Mesothelial cell of epicardium (in vitro differentiated cells): ENCODE measurements at regions not wholly inside any gene's neighbourhood (a gene's known extent, or its start where the extent isn't known, plus 50 kb on each side); places are given as distances from the start of the nearest gene placed in this dataset.

ENCODE experiments used
- DNase-seq, 2 experiments: peaks; one replicate each; pipeline ENCODE4 v3.0.0; 2021; ENCODE audit warnings: low spot score in 2 of 2; ENCODE audit not compliant: unreplicated experiment in 2 of 2
- H3K27ac Mint-ChIP-seq: 2 replicates; pipeline ENCODE4 v1.8.0; 2021; ENCODE audit warnings: mixed read lengths
- H3K27me3 Mint-ChIP-seq: 2 replicates; pipeline ENCODE4 v1.8.0; 2021; ENCODE audit warnings: low read depth, mixed read lengths
- H3K36me3 Mint-ChIP-seq: 2 replicates; pipeline ENCODE4 v1.8.0; 2021; ENCODE audit warnings: mixed read lengths
- H3K4me1 Mint-ChIP-seq: 2 replicates; pipeline ENCODE4 v1.8.0; 2021; ENCODE audit warnings: mixed read lengths
- H3K4me3 Mint-ChIP-seq: 2 replicates; pipeline ENCODE4 v1.8.0; 2021; ENCODE audit warnings: mild to moderate bottlenecking, moderate library complexity, mixed read lengths
- H3K9me3 Mint-ChIP-seq: 2 replicates; pipeline ENCODE4 v1.8.0; 2021; ENCODE audit warnings: mixed read lengths
- TF ChIP-seq, protein P1 (sequence below): fragments of 200-600 bp; sonication (generic); IDR thresholded peaks from one replicate; pipeline ENCODE4 v1.5.0; 2021; ENCODE audit warnings: antibody characterized with exemption; ENCODE audit not compliant: unreplicated experiment

DNA sequence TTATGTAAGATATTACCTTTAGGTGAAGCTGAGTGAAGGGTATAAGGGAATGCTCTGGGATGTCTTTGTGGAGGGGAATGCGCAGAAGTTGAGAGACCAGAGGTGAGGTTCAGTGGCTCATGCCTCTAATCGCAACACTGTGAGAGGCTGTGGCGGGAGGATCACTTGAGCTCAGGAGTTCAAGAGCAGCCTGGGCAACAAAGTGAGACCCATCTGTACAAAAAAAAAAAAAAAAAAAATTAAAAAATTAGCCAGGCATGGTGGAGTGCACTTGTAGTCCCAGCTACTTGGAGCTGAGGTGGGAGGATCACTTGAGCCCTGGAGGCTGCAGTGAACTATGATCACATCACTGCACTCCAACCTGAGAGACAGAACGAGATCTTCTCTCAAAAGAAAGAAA is 57.3 kb upstream of the SP3 start:
- Mint-ChIP-seq H3K27ac (peak overlapping the region; percentile 44), H3K9me3 (no peaks in the 10 kb centered on the region), H3K27me3 (no peaks in the 10 kb centered on the region), H3K4me1 (peaks cover 50% of the 10 kb centered on the region), H3K36me3 (no peaks in the 10 kb centered on the region), H3K4me3 (no peak overlapping the region)
- DNase-seq, result no peak
- TF ChIP-seq, protein P1, sequence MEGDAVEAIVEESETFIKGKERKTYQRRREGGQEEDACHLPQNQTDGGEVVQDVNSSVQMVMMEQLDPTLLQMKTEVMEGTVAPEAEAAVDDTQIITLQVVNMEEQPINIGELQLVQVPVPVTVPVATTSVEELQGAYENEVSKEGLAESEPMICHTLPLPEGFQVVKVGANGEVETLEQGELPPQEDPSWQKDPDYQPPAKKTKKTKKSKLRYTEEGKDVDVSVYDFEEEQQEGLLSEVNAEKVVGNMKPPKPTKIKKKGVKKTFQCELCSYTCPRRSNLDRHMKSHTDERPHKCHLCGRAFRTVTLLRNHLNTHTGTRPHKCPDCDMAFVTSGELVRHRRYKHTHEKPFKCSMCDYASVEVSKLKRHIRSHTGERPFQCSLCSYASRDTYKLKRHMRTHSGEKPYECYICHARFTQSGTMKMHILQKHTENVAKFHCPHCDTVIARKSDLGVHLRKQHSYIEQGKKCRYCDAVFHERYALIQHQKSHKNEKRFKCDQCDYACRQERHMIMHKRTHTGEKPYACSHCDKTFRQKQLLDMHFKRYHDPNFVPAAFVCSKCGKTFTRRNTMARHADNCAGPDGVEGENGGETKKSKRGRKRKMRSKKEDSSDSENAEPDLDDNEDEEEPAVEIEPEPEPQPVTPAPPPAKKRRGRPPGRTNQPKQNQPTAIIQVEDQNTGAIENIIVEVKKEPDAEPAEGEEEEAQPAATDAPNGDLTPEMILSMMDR, result no peak

DNA sequence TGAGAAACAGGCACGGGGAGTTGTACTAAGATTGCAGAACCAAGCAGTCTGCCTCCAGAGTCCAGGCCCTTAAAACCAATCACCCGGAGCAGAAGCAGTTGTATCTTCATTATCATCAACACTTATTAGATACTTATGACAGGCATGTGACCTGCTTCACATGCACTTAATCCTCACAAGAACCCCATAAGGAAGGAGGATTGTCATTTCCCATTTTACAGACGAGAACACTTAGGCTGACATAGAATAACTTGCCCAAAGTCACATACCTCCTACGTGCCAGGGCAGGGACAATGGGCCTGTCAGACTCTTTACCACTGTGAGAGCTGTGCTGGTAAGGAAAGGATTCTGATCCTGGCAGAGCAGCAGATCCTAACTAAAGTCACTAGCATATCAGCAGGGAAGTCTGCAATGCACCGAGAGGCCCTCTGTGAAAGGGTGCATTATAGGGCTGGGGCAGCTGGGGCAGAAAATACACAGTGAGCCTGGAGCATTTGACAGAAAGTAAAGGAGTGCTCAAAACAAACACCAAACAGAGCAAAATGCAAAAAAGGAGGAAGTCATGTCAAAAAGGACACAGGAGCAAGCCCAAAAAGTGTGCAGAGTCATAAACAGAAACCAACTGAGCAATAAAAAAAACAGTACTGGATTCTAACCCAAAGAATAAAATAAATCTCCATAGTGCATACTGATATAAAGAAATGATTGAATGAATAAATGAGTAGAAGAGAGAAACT is 55.9 kb upstream of the SP3 start:
- peaks cover 37% of the 10 kb centered on the region for H3K4me1 Mint-ChIP-seq
- no peaks in the 10 kb centered on the region for H3K27me3 Mint-ChIP-seq
- H3K36me3 Mint-ChIP-seq, result no peaks in the 10 kb centered on the region

DNA sequence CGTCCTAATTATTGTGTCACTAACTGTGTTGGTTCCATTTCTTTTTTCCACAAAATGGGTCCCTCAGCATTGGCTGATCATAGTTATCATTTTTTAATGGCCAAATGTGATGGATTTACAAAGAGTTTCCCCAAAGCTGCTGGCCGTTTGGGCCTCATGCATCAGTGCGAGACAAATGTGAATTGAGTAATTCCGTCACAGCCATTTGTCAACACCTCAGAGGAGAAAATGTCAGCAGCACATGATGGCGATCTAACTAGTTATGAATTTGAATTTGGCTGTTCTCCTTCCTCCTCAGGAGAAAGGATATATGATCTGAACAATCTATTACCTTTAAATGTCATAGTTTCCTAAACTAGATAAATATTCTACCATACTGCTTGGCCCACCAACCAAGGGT is 54.9 kb upstream of the SP3 start:
- no peak for DNase-seq
- TF ChIP-seq, protein P1, result no peak
- Mint-ChIP-seq H3K9me3 (no peaks in the 10 kb centered on the region), H3K27ac (no peak overlapping the region), H3K36me3 (no peaks in the 10 kb centered on the region), H3K27me3 (no peaks in the 10 kb centered on the region), H3K4me3 (no peak overlapping the region), H3K4me1 (peaks cover 31% of the 10 kb centered on the region)

More for the DNA sequence above, 55.9 kb upstream of the SP3 start:
- no peak overlapping the region for H3K4me3 Mint-ChIP-seq
- TF ChIP-seq, protein P1, result no peak
- H3K9me3 Mint-ChIP-seq, result no peaks in the 10 kb centered on the region
- peak overlapping the region; percentile 28 for H3K27ac Mint-ChIP-seq
- no peak for DNase-seq

DNA sequence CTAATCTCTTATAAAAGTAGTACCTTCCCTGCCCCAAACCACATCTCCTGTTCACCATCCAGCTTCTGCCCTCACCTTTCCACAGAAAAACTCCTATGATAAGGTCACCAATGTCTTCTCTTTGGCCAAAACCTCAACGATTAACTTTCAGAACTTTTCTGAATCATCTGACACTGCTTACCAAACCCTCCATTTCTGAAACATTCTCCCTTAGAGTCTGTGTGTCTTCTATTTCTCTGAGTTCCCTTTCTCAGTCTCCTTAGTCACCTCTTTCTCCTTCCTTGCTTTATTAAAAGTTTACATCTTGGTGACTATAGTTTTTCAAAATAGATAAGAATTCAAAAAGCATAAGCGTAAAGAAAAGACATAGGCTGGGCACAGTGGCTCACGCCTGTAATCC is 51.3 kb upstream of the SP3 start:
- Mint-ChIP-seq H3K36me3 (no peaks in the 10 kb centered on the region), H3K27me3 (no peaks in the 10 kb centered on the region), H3K27ac (no peak overlapping the region), H3K4me1 (peaks cover 21% of the 10 kb centered on the region), H3K4me3 (no peak overlapping the region), H3K9me3 (no peaks in the 10 kb centered on the region)
- DNase-seq, result no peak
- TF ChIP-seq, protein P1, result no peak

DNA sequence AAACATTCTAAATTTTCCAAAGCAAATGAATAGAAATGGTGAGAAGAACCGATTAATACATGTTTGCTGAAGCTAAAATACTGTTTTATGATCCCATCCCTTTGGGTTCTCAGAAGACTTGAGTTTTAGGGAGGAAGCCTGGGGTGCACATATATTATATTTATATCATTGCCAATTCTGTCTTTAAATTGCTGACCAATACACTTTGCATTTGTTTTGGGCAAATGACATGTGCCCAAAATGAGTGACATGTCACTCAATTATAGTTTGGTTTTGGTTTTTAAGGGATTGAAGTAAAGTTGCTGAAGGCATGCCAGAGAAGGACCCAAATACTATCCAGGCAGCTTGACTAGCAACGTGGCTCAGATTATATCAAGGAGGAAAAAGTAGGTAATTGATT is 50.3 kb upstream of the SP3 start:
- Mint-ChIP-seq H3K4me1 (peaks cover 26% of the 10 kb centered on the region), H3K36me3 (no peaks in the 10 kb centered on the region), H3K27ac (no peak overlapping the region), H3K4me3 (no peak overlapping the region), H3K27me3 (no peaks in the 10 kb centered on the region), H3K9me3 (no peaks in the 10 kb centered on the region)
- DNase-seq, result no peak
- TF ChIP-seq, protein P1, result no peak
